Stimulated activated CD4-positive, alpha-beta T cell treated with anti-CD3 and anti-CD28 coated beads, Interleukin-1b, Interleukin-23, amount 100 ng/mL, for 24 hours (primary cell): ENCODE measurements at regions not wholly inside any gene's neighbourhood (a gene's known extent, or its start where the extent isn't known, plus 50 kb on each side); places are given as distances from the start of the nearest gene placed in this dataset.
"Not testable (repeated sequence)": the region's sequence is repeated elsewhere in the genome, so short reads cannot be mapped to it uniquely, and the experiment has no call there.

Source experiments
- DNase-seq, 4 experiments: peaks; one replicate each; pipeline ENCODE4 v3.0.0-alpha.2; 2020; ENCODE audit warnings: low read depth in 4 of 4, low spot score in 1 of 4

- DNase-seq: no peak
Observed at GRCh38 chr22:48823941-48824340, 1003.7 kb downstream of the BRD1 start.

GRCh38 chr22:48822278-48823233, 1005.1 kb downstream of the BRD1 start:
- DNase-seq: no peak

- no peak for DNase-seq
Observed at GRCh38 chr22:48821727-48822126, 1005.9 kb downstream of the BRD1 start.

GRCh38 chr22:48821346-48821690, 1006.4 kb downstream of the BRD1 start:
- DNase-seq: no peak

- no peak for DNase-seq
Observed at GRCh38 chr22:48820481-48821345, 1007.0 kb downstream of the BRD1 start.

DNA sequence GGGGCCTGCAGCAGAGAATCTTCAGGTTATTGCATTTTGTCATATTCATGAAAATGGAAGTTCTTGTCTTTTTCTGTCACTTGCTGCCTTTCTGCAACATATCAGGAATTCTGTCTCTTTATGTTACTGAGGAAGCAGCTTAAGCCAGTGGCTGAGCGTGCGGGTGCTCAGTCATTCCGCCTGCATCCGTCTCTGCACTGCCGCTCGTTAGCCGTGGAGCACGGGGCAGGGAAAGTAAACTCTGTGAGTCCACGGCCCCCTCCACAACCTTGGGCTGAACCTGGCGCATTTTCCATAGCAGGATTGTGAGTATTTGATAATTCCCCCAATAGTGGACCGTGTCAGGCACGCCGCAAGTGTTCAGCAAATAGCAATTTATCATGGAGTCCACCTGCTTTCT, 1007.7 kb downstream of the BRD1 start:
- no peak for DNase-seq

GRCh38 chr22:48819232-48819631, 1008.4 kb downstream of the BRD1 start:
- no peak for DNase-seq

DNA sequence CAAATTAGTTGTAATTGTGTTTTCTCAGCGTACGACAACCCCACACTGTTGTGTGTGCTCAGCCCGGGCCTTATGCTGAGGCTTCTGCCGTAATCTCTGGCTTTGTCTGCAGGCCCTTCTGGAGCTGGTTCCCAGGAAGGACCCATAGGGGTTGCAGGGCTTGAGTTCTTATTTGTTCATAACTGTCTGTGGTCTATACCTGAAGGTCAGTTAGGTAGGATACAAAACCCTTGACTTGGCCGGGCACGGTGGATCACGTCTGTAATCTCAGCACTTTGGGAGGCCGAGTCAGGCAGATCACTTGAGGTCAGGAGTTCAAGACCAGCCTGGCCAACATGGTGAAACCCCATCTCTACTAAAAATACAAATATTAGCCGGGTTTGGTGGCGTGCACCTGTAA, 1010.2 kb downstream of the BRD1 start:
- DNase-seq: not testable (repeated sequence)

- no peak for DNase-seq
Observed at GRCh38 chr22:48811885-48812284, 1015.8 kb downstream of the BRD1 start.

- DNase-seq: no peak
Observed at GRCh38 chr22:48808038-48808960, 1019.4 kb downstream of the BRD1 start.

GRCh38 chr22:48807155-48807554, 1020.5 kb downstream of the BRD1 start:
- no peak for DNase-seq

- DNase-seq: no peak
Observed at GRCh38 chr22:48806227-48806781, 1021.4 kb downstream of the BRD1 start.

- DNase-seq: no peak
Observed at GRCh38 chr22:48805516-48805915, 1022.2 kb downstream of the BRD1 start.

- DNase-seq: no peak
Observed at GRCh38 chr22:48804811-48805301, 1022.8 kb downstream of the BRD1 start.

DNA sequence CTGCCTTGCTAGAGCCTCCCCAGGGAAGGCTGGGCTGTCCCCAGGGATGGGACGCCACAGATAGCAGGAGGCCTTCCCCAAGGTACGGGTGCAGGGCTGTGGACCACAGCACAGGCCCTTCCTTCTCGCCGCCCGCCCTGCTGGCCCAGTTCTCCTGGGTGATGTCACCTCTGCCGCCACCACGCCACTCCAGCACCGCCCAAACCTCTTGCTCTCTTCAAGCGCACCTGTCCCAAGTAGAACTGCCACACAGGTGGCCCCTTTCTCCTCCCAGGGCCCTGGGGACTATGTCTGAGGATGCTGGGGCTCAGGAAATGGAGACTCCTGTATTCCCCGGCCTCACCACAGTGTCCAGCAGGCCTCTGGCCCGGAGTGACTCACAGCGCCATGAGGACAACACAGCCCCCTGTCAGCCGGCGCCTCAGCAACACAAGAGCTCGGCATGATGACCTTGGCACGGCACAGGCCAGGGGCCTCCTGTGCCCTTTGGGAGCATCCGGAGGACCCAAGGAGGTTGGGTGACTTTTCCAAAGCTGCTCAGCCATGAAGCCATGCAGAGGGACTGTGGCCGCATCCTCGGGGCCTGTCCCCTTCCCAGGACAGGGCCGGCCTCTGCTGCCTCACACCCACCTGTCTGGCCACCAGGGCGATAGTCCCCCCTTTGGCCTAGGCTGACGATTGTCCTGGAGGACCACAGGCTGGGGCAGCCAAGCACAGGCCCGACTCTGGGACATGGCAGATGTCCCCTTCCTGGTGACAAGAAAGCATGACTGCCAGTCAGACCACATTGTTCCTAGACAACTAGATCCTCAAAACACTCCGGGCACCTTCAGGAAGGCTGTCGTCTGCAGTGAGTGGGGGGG, 1023.5 kb downstream of the BRD1 start:
- no peak for DNase-seq

DNA sequence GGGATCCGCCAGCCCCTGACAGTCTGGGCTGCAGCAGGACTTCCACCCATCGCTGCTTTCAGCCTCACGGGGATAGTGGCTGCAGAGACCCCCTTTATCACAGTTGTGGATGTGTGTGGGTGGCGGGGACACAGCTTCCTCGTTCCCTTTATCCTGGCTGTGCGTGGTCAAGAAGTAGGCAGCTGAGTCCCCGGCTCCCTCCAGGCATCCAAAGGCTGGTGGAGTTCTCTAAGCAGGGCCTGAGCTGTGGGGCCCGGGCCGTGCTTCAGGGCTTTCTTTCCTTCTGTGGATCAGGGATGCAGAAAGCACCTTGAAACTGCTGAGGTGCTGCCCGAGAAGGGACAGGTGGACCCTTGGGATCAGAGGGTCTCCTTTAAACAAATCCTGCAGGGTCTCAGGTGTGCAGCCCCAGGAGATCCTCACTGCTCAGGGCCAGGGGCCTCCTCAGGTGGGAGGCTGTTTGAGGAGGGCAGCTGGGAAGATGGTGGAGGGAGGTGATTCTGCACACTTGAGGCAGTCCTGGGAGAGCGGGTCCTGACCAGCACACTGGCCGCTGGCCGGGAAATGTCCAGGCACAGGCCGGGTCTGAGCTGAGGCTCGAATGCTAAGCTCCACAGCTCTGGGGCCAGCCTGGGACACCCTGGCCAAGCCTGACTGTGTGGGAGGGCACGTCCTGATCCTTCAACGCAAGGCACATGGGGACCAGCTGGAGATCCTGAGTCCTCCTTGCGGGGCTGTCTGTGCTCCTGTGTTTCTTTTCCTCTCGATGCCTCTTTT, 1024.3 kb downstream of the BRD1 start:
- DNase-seq: no peak

DNA sequence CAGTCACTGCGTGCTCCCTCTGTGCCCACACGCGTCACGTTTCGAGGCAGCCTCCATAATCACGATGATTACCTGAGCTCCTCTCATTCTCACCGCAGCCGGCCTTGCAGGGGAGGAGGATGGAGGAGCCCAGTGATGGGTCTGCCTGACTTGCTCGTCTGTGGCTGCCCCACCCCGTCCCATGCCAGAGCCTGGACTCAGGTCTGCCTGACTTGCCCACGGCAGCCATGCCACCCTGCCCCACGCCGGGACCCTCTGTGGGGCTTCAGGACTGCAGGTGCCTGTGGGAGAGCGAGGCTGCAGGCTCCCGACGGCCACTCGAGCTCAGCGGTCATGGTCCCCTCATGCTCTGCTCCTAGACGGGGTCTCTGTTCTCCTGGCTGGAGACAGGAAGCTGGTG, 1025.1 kb downstream of the BRD1 start:
- DNase-seq: no peak

DNA sequence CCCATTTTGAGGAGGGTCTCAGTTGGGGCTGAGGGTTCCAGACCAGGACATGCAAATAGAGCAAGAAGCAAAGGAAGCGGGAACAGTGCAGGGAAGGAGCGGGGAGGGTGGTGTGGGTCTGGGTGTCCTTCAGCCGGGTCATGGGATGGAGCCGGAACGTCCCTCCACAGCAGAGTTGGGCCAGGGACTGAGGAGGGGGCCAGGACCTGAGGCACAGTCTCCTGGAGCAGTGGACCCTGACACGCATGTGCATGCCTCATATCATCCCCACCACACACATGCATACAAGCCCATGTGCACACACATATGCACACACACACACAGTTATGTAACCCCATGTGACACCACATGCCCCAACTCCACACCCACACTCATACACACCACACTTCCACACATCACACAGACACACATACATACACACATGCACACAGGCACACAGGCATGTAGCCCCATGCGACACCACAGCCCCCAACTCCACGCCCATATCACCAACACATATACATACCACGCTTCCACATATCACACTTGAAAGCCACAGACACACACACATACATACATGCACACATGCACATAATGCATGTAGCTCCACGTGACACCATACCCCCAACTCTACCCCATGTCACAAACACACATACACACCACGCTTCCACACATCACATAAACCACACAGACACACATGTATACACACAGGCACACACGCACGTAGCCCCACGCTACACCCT, 1026.6 kb downstream of the BRD1 start:
- DNase-seq: no peak
